ENCODE measurements at regions not wholly inside any gene's neighbourhood (a gene's known extent, or its start where the extent isn't known, plus 50 kb on each side); places are given as distances from the start of the nearest gene placed in this dataset.

- Histone ChIP-seq H3K4me3 (no peak overlapping the region), H3K27ac (no peak overlapping the region), H3K27me3 (no peaks in the 10 kb centered on the region), H3K4me1 (peaks cover 38% of the 10 kb centered on the region), H4K20me1 (no peaks in the 10 kb centered on the region), H3K36me3 (no peaks in the 10 kb centered on the region), H3K9ac (no peak overlapping the region), H3K9me3 (no peaks in the 10 kb centered on the region), H3K4me2 (no peak overlapping the region)
- no peak for TF ChIP-seq Cebpa-rat (IDR thresholded peaks at IDR 0.05)
Observed at GRCh38 chr3:82084824-82085223, 323.4 kb upstream of the GBE1 start.

- Histone ChIP-seq H3K27me3 (no peaks in the 10 kb centered on the region), H3K4me2 (peak overlapping the region; percentile 51), H3K4me1 (peaks cover 43% of the 10 kb centered on the region), H3K9ac (no peak overlapping the region), H3K9me3 (no peaks in the 10 kb centered on the region), H3K36me3 (no peaks in the 10 kb centered on the region), H3K4me3 (no peak overlapping the region), H3K27ac (no peak overlapping the region), H4K20me1 (no peaks in the 10 kb centered on the region)
- TF ChIP-seq Cebpa-rat (IDR thresholded peaks at IDR 0.05) = no peak
Observed at GRCh38 chr3:82082796-82083195, 321.4 kb upstream of the GBE1 start.

- no peak overlapping the region for H3K27ac ChIP-seq
- H3K36me3 ChIP-seq = no peaks in the 10 kb centered on the region
- TF ChIP-seq Cebpa-rat (IDR thresholded peaks at IDR 0.05) = no peak
- no peaks in the 10 kb centered on the region for H3K9me3 ChIP-seq
- peaks cover 43% of the 10 kb centered on the region for H3K4me1 ChIP-seq
- no peaks in the 10 kb centered on the region for H4K20me1 ChIP-seq
- H3K4me3 ChIP-seq = no peak overlapping the region
- no peaks in the 10 kb centered on the region for H3K27me3 ChIP-seq
- peak overlapping the region; percentile 52; the same call in 1 of the 2 replicates for H3K4me2 ChIP-seq
- no peak overlapping the region for H3K9ac ChIP-seq
Observed at GRCh38 chr3:82081351-82081750, 319.9 kb upstream of the GBE1 start.

- H3K9me3 ChIP-seq = no peaks in the 10 kb centered on the region
- H4K20me1 ChIP-seq = no peaks in the 10 kb centered on the region
- H3K4me2 ChIP-seq = peak overlapping the region; percentile 52
- H3K4me3 ChIP-seq = no peak overlapping the region
- no peak overlapping the region for H3K9ac ChIP-seq
- no peak for TF ChIP-seq Cebpa-rat (IDR thresholded peaks at IDR 0.05)
- no peaks in the 10 kb centered on the region for H3K36me3 ChIP-seq
- H3K27ac ChIP-seq = no peak overlapping the region
- H3K4me1 ChIP-seq = peaks cover 37% of the 10 kb centered on the region
- H3K27me3 ChIP-seq = no peaks in the 10 kb centered on the region
Observed at GRCh38 chr3:82080792-82081191, 319.3 kb upstream of the GBE1 start.

- Histone ChIP-seq H3K9ac (no peak overlapping the region), H3K9me3 (no peaks in the 10 kb centered on the region), H3K36me3 (no peaks in the 10 kb centered on the region), H3K4me1 (peaks cover 37% of the 10 kb centered on the region), H3K4me2 (peak overlapping the region; percentile 52), H4K20me1 (no peaks in the 10 kb centered on the region), H3K4me3 (no peak overlapping the region), H3K27ac (no peak overlapping the region), H3K27me3 (no peaks in the 10 kb centered on the region)
- no peak for TF ChIP-seq Cebpa-rat (IDR thresholded peaks at IDR 0.05)
Observed at GRCh38 chr3:82080261-82080660, 318.8 kb upstream of the GBE1 start.

- peaks cover 37% of the 10 kb centered on the region for H3K4me1 ChIP-seq
- no peak for TF ChIP-seq Cebpa-rat (IDR thresholded peaks at IDR 0.05)
- no peaks in the 10 kb centered on the region for H3K36me3 ChIP-seq
- no peak overlapping the region for H3K4me3 ChIP-seq
- H3K27me3 ChIP-seq = no peaks in the 10 kb centered on the region
- H3K9me3 ChIP-seq = no peaks in the 10 kb centered on the region
- no peak overlapping the region for H3K9ac ChIP-seq
- no peak overlapping the region for H3K27ac ChIP-seq
- no peaks in the 10 kb centered on the region for H4K20me1 ChIP-seq
- H3K4me2 ChIP-seq = peak overlapping the region; percentile 52
Observed at GRCh38 chr3:82079335-82079890, 318.0 kb upstream of the GBE1 start.

GRCh38 chr3:82078246-82078645 lies 316.8 kb upstream of the GBE1 start:
- H3K27me3 ChIP-seq = no peaks in the 10 kb centered on the region
- no peak overlapping the region for H3K4me3 ChIP-seq
- no peaks in the 10 kb centered on the region for H4K20me1 ChIP-seq
- no peak for TF ChIP-seq Cebpa-rat (IDR thresholded peaks at IDR 0.05)
- H3K36me3 ChIP-seq = no peaks in the 10 kb centered on the region
- H3K9ac ChIP-seq = no peak overlapping the region
- no peaks in the 10 kb centered on the region for H3K9me3 ChIP-seq
- peaks cover 33% of the 10 kb centered on the region for H3K4me1 ChIP-seq
- H3K27ac ChIP-seq = no peak overlapping the region
- H3K4me2 ChIP-seq = 0 out of 2 replicates have a peak overlapping the region, but pooled peaks have one; percentile 0

- Histone ChIP-seq H4K20me1 (no peaks in the 10 kb centered on the region), H3K4me1 (no peaks in the 10 kb centered on the region), H3K27me3 (no peaks in the 10 kb centered on the region), H3K9ac (no peak overlapping the region), H3K27ac (no peak overlapping the region), H3K9me3 (no peaks in the 10 kb centered on the region), H3K4me2 (no peak overlapping the region), H3K36me3 (no peaks in the 10 kb centered on the region), H3K4me3 (no peak overlapping the region)
- no peak for TF ChIP-seq Cebpa-rat (IDR thresholded peaks at IDR 0.05)
Observed at GRCh38 chr3:82067420-82067819, 306.0 kb upstream of the GBE1 start.

- no peak overlapping the region for H3K27ac ChIP-seq
- H4K20me1 ChIP-seq = no peaks in the 10 kb centered on the region
- no peaks in the 10 kb centered on the region for H3K9me3 ChIP-seq
- H3K27me3 ChIP-seq = no peaks in the 10 kb centered on the region
- no peak for TF ChIP-seq Cebpa-rat (IDR thresholded peaks at IDR 0.05)
- H3K4me2 ChIP-seq = no peak overlapping the region
- no peak overlapping the region for H3K4me3 ChIP-seq
- no peaks in the 10 kb centered on the region for H3K4me1 ChIP-seq
- no peaks in the 10 kb centered on the region for H3K36me3 ChIP-seq
- no peak overlapping the region for H3K9ac ChIP-seq
Observed at GRCh38 chr3:82058809-82059208, 297.4 kb upstream of the GBE1 start.

GRCh38 chr3:82055792-82056191 lies 294.3 kb upstream of the GBE1 start:
- no peaks in the 10 kb centered on the region for H3K4me1 ChIP-seq
- H3K4me2 ChIP-seq = no peak overlapping the region
- no peak for TF ChIP-seq Cebpa-rat (IDR thresholded peaks at IDR 0.05)
- H4K20me1 ChIP-seq = no peaks in the 10 kb centered on the region
- H3K4me3 ChIP-seq = no peak overlapping the region
- H3K27ac ChIP-seq = no peak overlapping the region
- no peaks in the 10 kb centered on the region for H3K9me3 ChIP-seq
- no peaks in the 10 kb centered on the region for H3K27me3 ChIP-seq
- H3K9ac ChIP-seq = no peak overlapping the region
- H3K36me3 ChIP-seq = no peaks in the 10 kb centered on the region

- no peaks in the 10 kb centered on the region for H3K27me3 ChIP-seq
- TF ChIP-seq Cebpa-rat (IDR thresholded peaks at IDR 0.05) = no peak
- no peak overlapping the region for H3K4me2 ChIP-seq
- H3K4me1 ChIP-seq = no peaks in the 10 kb centered on the region
- no peaks in the 10 kb centered on the region for H3K9me3 ChIP-seq
- H3K9ac ChIP-seq = no peak overlapping the region
- no peaks in the 10 kb centered on the region for H3K36me3 ChIP-seq
- H3K27ac ChIP-seq = no peak overlapping the region
- H4K20me1 ChIP-seq = no peaks in the 10 kb centered on the region
- H3K4me3 ChIP-seq = no peak overlapping the region
Observed at GRCh38 chr3:82054849-82055248, 293.4 kb upstream of the GBE1 start.
